K562 (cell line): ENCODE measurements at regions not wholly inside any gene's neighbourhood (a gene's known extent, or its start where the extent isn't known, plus 50 kb on each side); places are given as distances from the start of the nearest gene placed in this dataset.

Experiments
- ATAC-seq: fragments of 200-7000 bp; cut with Tn5 transposase; 3 replicates; pipeline ENCODE4 v1.9.1; 2020; ENCODE audit warnings: moderate library complexity
- BruUV-seq: library from RNA; stranded (reverse); fragments of 400-500 nt; replicated peaks from 2 replicates; lab custom pipeline; 2021; lab: Mats Ljungman, UMichigan
- CTCF ChIA-PET: fragments of 300-600 bp; formaldehyde crosslinking; extraction: SDS; loops from one replicate; lab custom pipeline; 2021; ENCODE audit warnings: low intra/inter-chr PET ratio; lab: Yijun Ruan, JAX
- POLR2A ChIA-PET: fragments of 300-600, 350-650 bp; sonication (Branson Sonifier 250); formaldehyde crosslinking; extraction: SDS; loops from one replicate; lab custom pipeline; 2021; ENCODE audit warnings: antibody characterized with exemption, inconsistent platforms; lab: Yijun Ruan, JAX
- DNase-seq, 4 experiments: peaks; one replicate each; pipeline versions ENCODE4 v3.0.0 to v3.0.0-alpha.2; 2011 to 2018; ENCODE audit warnings: low spot score in 3 of 4, mixed read lengths in 3 of 4; ENCODE audit errors: extremely low read depth in 1 of 4
- FAIRE-seq: peaks from 2 replicates; lab custom pipeline; 2011; peaks lifted over from hg19 to GRCh38; lab: Jason Lieb, UNC
- H2AFZ ChIP-seq: 2 replicates; pipeline ENCODE4 v1.6.0; 2011; ENCODE audit warnings: low read depth, low read length, control low read depth, inconsistent platforms
- H3K27ac ChIP-seq: fragments of 200-600 bp; 3 replicates; pipeline ENCODE4 v1.8.0; 2011; ENCODE audit warnings: low read depth, mild to moderate bottlenecking, control low read depth, inconsistent platforms, low read length, moderate library complexity, mixed read lengths; ENCODE audit errors: extremely low read depth
- H3K27me3 ChIP-seq, 2 experiments: fragments of 300-600 bp in 1 of 2; 2 replicates in 1 of 2; 3 replicates in 1 of 2; pipeline versions ENCODE4 v1.6.0 to v1.8.0; 2011; ENCODE audit warnings: inconsistent platforms in 2 of 2, low read length in 2 of 2, mild to moderate bottlenecking in 1 of 2, mixed read lengths in 1 of 2, moderate library complexity in 1 of 2; ENCODE audit not compliant: control insufficient read depth in 2 of 2, insufficient read depth in 2 of 2
- H3K36me3 ChIP-seq: fragments of 300-600 bp; 3 replicates; pipeline ENCODE4 v1.8.0; 2011; ENCODE audit warnings: mild to moderate bottlenecking, low read length, inconsistent platforms; ENCODE audit not compliant: control insufficient read depth, insufficient read depth
- H3K4me1 ChIP-seq, 2 experiments: fragments of 200-600 bp in 1 of 2; replicated peaks in 1 of 2; 2 replicates in 1 of 2; 3 replicates in 1 of 2; pipeline versions ENCODE4 v1.5.1 to v1.8.0; 2011; ENCODE audit warnings: inconsistent platforms in 2 of 2, low read length in 2 of 2, mild to moderate bottlenecking in 1 of 2, mixed read lengths in 1 of 2, moderate library complexity in 1 of 2; ENCODE audit not compliant: control insufficient read depth in 2 of 2, insufficient read depth in 2 of 2
- H3K4me2 ChIP-seq: 2 replicates; pipeline ENCODE4 v1.6.1; 2011; ENCODE audit warnings: low read length, control low read depth, inconsistent platforms, mixed read lengths; ENCODE audit not compliant: insufficient read depth
- H3K4me3 ChIP-seq: fragments of 200-600 bp; sonication (generic), shearing (Covaris generic); 2 replicates; pipeline ENCODE4 v1.5.1; 2016; ENCODE audit warnings: control low read depth, inconsistent platforms
- H3K79me2 ChIP-seq: fragments of 200-600 bp; 3 replicates; pipeline ENCODE4 v1.8.0; 2011; ENCODE audit warnings: low read length, inconsistent platforms; ENCODE audit not compliant: control insufficient read depth, insufficient read depth
- H3K9ac ChIP-seq, 2 experiments: 2 replicates each; pipeline versions ENCODE4 v1.6.0 to v1.6.1; 2011; ENCODE audit warnings: low read depth in 2 of 2, low read length in 2 of 2, control low read depth in 1 of 2, inconsistent platforms in 1 of 2, mild to moderate bottlenecking in 1 of 2, mixed read lengths in 1 of 2; ENCODE audit not compliant: insufficient read depth in 1 of 2
- H3K9me1 ChIP-seq: one replicate; pipeline ENCODE4 v1.6.0; 2011; ENCODE audit warnings: inconsistent platforms, mild to moderate bottlenecking, low read length, moderate library complexity; ENCODE audit not compliant: control insufficient read depth, insufficient read depth
- H3K9me3 ChIP-seq: replicated peaks from 2 replicates; pipeline ENCODE4 v1.5.1; 2011; ENCODE audit warnings: low read depth, low read length, inconsistent platforms; ENCODE audit not compliant: control insufficient read depth, insufficient read depth
- H4K20me1 ChIP-seq: replicated peaks from 2 replicates; pipeline ENCODE4 v1.6.1; 2011; ENCODE audit warnings: low read length, inconsistent platforms, mixed read lengths; ENCODE audit not compliant: control insufficient read depth, insufficient read depth
- BRCA1 ChIP-seq, 2 experiments: fragments of 450-650 bp in 1 of 2; sonication (generic) in 1 of 2; formaldehyde crosslinking in 1 of 2; IDR thresholded peaks; 2 replicates each; pipeline versions ENCODE4 v1.5.0 to v1.6.1; 2017 to 2020; ENCODE audit warnings: mild to moderate bottlenecking in 1 of 2, missing genetic modification reagents in 1 of 2
- CEBPB ChIP-seq: fragments of 450-650 bp; IDR thresholded peaks from 2 replicates; pipeline ENCODE4 v1.6.1; 2016; ENCODE audit warnings: missing genetic modification characterization, missing compliant biosample characterization
- DDX20 ChIP-seq: fragments of 450-650 bp; IDR thresholded peaks from 2 replicates; pipeline ENCODE4 v1.6.1; 2016; ENCODE audit warnings: missing genetic modification characterization, low read depth, mild to moderate bottlenecking, missing compliant biosample characterization, moderate library complexity
- PCBP1 ChIP-seq: fragments of 200-400 bp; formaldehyde crosslinking; IDR thresholded peaks from 2 replicates; pipeline ENCODE4 v1.6.1; 2018; ENCODE audit warnings: mild to moderate bottlenecking, low read depth, low read length; ENCODE audit not compliant: poor library complexity, severe bottlenecking
- PHF8 ChIP-seq: fragments of 200-600 bp; sonication (generic); IDR thresholded peaks from 2 replicates; pipeline ENCODE4 v1.6.1; 2012; ENCODE audit warnings: mixed run types, mild to moderate bottlenecking, inconsistent platforms, low read length, moderate library complexity, borderline replicate concordance
- TAL1 ChIP-seq: fragments of 450-650 bp; IDR thresholded peaks from 2 replicates; pipeline ENCODE4 v1.6.1; 2016; ENCODE audit warnings: mild to moderate bottlenecking
- ZEB2 ChIP-seq: fragments of 450-650 bp; IDR thresholded peaks from 2 replicates; pipeline ENCODE4 v1.6.1; 2016
- ZFX ChIP-seq: sonication (generic); formaldehyde crosslinking; IDR thresholded peaks from 2 replicates; pipeline ENCODE4 v1.8.0; 2022; ENCODE audit warnings: mild to moderate bottlenecking, missing genetic modification reagents, moderate library complexity
- ZNF347 ChIP-seq: fragments of 450-650 bp; formaldehyde crosslinking; IDR thresholded peaks from 2 replicates; pipeline ENCODE4 v1.4.0; 2020; ENCODE audit warnings: low read depth, mild to moderate bottlenecking, moderate library complexity
- ZNF507 ChIP-seq: conservative IDR thresholded peaks from 2 replicates; pipeline ENCODE4 v1.6.1; 2017; ENCODE audit warnings: missing genetic modification characterization, missing compliant biosample characterization
- in situ Hi-C: fragments of 300-500 bp; cut with MboI; formaldehyde crosslinking; loops from 4 replicates; pipeline ENCODE4 v1.15.0; 2018; ENCODE audit warnings: inconsistent platforms, mixed read lengths
- intact Hi-C: fragments of 100-400 bp; cut with micrococcal nuclease; formaldehyde crosslinking; loops from 2 replicates; pipeline ENCODE4 v1.14.2; 2022
- TF ChIP-seq, protein P1 (sequence below): fragments of 450-650 bp; IDR thresholded peaks from 2 replicates; pipeline ENCODE4 v1.7.0; 2016; ENCODE audit warnings: borderline replicate concordance
- TF ChIP-seq, protein P2 (sequence below): fragments of 250-450 bp; sonication (Bioruptor Pico); IDR thresholded peaks from 2 replicates; pipeline ENCODE4 v1.4.0; 2020
- TF ChIP-seq, protein P3 (sequence below): fragments of 450-650 bp; IDR thresholded peaks from 2 replicates; pipeline ENCODE4 v1.6.1; 2016; ENCODE audit warnings: missing biosample characterization, missing genetic modification characterization
- TF ChIP-seq, protein P4 (sequence below): fragments of 450-650 bp; formaldehyde crosslinking; IDR thresholded peaks from 2 replicates; pipeline ENCODE4 v1.4.0; 2020; ENCODE audit warnings: mild to moderate bottlenecking, moderate library complexity

DNA sequence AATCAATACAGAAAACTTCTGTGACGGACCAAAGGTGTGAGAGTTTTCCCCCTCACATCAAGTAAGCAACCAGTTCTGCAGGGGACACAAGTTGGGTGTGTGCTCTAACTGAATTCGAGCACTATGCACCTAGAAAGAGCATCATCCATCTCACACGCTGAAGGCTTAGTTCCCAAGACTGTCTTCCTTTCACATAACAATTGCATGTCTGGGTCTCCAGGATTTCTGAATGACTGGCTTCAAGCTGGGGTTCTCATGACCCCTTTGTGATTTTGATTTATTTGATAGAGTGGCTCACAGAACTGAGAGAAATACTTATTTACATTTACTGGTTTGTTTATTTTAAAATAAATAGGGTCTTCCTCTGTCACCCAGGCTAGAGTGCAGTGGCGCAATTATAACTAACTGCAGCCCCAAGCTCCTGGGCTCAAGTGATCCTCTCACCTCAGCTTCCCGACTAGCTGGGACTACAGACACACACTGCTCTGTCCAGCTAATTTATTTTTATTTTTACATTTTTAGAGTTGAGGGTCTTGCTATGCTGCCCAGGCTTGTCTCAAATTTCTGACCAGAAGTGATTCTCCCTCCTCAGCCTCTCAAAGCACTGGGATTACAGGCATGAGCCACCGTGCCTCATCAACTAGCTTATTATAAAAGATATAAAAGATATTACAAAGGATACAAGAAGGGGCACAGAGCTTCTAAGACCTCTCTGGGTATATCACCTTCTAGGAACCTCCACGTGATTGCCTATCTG lies 316.7 kb upstream of the CDH12 start (continued):
- TF ChIP-seq, protein P1, sequence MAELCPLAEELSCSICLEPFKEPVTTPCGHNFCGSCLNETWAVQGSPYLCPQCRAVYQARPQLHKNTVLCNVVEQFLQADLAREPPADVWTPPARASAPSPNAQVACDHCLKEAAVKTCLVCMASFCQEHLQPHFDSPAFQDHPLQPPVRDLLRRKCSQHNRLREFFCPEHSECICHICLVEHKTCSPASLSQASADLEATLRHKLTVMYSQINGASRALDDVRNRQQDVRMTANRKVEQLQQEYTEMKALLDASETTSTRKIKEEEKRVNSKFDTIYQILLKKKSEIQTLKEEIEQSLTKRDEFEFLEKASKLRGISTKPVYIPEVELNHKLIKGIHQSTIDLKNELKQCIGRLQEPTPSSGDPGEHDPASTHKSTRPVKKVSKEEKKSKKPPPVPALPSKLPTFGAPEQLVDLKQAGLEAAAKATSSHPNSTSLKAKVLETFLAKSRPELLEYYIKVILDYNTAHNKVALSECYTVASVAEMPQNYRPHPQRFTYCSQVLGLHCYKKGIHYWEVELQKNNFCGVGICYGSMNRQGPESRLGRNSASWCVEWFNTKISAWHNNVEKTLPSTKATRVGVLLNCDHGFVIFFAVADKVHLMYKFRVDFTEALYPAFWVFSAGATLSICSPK: no peak
- TF ChIP-seq ZEB2: no peak
- TF ChIP-seq PHF8: no peak
- TF ChIP-seq CEBPB: no peak
- no peak for TF ChIP-seq TAL1

DNA sequence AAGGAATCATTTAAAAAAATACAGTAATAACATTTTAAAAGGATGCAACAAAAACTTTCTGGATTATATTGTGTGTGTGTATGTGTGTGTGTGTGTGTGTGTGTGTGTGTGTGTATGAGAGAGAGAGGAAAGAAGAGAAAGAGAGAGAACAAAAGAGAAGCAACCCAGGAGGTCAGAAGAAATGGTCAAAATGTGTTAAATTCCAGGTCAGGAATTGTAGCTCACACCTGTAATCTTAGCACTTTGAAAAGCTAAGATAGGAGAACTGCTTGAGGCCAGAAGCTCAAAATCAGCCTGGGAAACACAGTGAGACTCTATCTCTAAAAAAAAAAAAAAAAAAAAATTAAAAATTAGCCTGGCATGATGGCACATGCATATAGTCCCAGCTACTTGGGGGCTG lies 311.8 kb upstream of the CDH12 start:
- FAIRE-seq (no peak), DNase-seq (no peak), ATAC-seq (no peak)
- ChIA-PET CTCF (no interaction called here), POLR2A (interaction anchor here (0.6 kb wide), 1 partner anchor 30 kb away, joined by 5 read pairs; no protein-coding TSS in a partner anchor)
- Histone ChIP-seq H3K9me1 (no peaks in the 10 kb centered on the region), H3K4me3 (no peak overlapping the region), H3K9ac (no peak overlapping the region), H3K4me2 (no peak overlapping the region), H3K27ac (no peak overlapping the region), H3K4me1 (no peaks in the 10 kb centered on the region), H3K9me3 (no peaks in the 10 kb centered on the region; the same call in 1 of the 2 replicates), H3K27me3 (no peaks in the 10 kb centered on the region), H4K20me1 (no peaks in the 10 kb centered on the region), H3K79me2 (no peaks in the 10 kb centered on the region), H2AFZ (no peak overlapping the region), H3K36me3 (no peaks in the 10 kb centered on the region)
- no TSS peak for BruUV-seq
- in situ Hi-C loops (no loop called here), intact Hi-C loops (no loop called here)
- TF ChIP-seq, protein P2, sequence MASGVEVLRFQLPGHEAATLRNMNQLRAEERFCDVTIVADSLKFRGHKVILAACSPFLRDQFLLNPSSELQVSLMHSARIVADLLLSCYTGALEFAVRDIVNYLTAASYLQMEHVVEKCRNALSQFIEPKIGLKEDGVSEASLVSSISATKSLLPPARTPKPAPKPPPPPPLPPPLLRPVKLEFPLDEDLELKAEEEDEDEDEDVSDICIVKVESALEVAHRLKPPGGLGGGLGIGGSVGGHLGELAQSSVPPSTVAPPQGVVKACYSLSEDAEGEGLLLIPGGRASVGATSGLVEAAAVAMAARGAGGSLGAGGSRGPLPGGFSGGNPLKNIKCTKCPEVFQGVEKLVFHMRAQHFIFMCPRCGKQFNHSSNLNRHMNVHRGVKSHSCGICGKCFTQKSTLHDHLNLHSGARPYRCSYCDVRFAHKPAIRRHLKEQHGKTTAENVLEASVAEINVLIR (CRISPR knock-in tag): no peak
- TF ChIP-seq PCBP1 (no peak), BRCA1 (IDR thresholded peaks at IDR 0.05) (no peak), BRCA1 (CRISPR knock-in tag; IDR thresholded peaks at IDR 0.05) (no peak), ZFX (no peak), DDX20 (tag) (no peak), ZNF507 (no peak), ZNF347 (CRISPR knock-in tag) (no peak)
- TF ChIP-seq, protein P3, sequence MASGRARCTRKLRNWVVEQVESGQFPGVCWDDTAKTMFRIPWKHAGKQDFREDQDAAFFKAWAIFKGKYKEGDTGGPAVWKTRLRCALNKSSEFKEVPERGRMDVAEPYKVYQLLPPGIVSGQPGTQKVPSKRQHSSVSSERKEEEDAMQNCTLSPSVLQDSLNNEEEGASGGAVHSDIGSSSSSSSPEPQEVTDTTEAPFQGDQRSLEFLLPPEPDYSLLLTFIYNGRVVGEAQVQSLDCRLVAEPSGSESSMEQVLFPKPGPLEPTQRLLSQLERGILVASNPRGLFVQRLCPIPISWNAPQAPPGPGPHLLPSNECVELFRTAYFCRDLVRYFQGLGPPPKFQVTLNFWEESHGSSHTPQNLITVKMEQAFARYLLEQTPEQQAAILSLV (tag): no peak
- TF ChIP-seq, protein P4, sequence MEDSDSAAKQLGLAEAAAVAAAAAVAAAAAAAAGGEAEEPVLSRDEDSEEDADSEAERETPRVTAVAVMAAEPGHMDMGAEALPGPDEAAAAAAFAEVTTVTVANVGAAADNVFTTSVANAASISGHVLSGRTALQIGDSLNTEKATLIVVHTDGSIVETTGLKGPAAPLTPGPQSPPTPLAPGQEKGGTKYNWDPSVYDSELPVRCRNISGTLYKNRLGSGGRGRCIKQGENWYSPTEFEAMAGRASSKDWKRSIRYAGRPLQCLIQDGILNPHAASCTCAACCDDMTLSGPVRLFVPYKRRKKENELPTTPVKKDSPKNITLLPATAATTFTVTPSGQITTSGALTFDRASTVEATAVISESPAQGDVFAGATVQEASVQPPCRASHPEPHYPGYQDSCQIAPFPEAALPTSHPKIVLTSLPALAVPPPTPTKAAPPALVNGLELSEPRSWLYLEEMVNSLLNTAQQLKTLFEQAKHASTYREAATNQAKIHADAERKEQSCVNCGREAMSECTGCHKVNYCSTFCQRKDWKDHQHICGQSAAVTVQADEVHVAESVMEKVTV: no peak
